HG03439 (cell line): ENCODE measurements at regions not wholly inside any gene's neighbourhood (a gene's known extent, or its start where the extent isn't known, plus 50 kb on each side); places are given as distances from the start of the nearest gene placed in this dataset.
"Not testable (repeated sequence)": the region's sequence is repeated elsewhere in the genome, so short reads cannot be mapped to it uniquely, and the experiment has no call there.

Experiments
- ATAC-seq: cut with Tn5 transposase; IDR thresholded peaks from one replicate; pipeline ENCODE4 v1.9.1; 2021; ENCODE audit warnings: mild to moderate bottlenecking, moderate library complexity; ENCODE audit not compliant: unreplicated experiment

DNA sequence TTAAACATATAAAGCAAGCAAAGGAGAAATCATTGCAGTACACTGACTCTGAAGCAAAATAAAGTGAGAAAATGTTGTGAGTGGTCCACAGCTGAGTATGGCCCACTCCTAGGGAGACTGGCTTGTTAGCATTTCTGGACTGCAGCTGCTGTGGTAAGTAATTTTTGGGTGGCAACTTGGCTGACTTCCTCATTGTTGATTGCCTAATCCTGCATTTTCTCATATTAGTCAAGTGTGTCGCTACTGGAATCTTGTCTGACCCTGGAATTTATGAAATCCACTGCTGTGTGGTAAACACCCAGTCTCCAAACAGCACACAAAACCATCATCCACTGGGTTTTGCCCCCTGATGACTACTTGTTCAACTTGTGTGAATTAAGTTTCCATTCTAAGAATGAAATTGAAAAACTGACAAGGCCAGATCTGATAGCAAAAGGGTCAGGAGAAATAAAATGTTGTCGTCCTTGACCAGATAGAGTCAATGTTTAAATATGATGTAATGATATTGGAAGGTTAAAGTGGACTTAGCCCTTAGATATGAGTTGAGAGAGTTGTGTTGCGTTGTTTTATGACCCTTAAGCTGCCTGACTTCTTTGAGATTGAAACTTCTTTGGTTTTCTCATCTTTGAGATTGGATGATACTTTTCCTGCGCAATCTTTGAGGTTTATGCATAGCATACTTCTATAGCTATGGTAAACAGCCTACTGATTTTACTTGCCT lies 106.6 kb upstream of the SEC22B start:
- ATAC-seq = not testable (repeated sequence)

DNA sequence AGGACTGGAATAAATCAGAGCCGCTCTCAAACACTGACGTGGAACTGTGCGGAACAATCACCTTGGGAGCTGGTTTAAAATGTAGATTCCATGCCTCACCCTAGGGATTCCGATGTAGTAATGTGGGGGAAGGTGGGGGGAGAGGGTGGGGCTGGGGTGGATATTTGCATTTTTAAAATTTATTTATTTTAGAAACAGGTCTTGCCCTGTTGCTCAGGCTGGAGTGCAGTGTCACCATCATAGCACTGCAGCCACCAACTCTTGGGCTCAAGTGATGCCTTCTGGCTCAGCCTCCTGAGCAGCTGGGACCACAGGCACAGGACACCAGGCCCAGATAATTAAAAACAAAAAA lies 101.9 kb upstream of the SEC22B start:
- ATAC-seq = not testable (repeated sequence)

DNA sequence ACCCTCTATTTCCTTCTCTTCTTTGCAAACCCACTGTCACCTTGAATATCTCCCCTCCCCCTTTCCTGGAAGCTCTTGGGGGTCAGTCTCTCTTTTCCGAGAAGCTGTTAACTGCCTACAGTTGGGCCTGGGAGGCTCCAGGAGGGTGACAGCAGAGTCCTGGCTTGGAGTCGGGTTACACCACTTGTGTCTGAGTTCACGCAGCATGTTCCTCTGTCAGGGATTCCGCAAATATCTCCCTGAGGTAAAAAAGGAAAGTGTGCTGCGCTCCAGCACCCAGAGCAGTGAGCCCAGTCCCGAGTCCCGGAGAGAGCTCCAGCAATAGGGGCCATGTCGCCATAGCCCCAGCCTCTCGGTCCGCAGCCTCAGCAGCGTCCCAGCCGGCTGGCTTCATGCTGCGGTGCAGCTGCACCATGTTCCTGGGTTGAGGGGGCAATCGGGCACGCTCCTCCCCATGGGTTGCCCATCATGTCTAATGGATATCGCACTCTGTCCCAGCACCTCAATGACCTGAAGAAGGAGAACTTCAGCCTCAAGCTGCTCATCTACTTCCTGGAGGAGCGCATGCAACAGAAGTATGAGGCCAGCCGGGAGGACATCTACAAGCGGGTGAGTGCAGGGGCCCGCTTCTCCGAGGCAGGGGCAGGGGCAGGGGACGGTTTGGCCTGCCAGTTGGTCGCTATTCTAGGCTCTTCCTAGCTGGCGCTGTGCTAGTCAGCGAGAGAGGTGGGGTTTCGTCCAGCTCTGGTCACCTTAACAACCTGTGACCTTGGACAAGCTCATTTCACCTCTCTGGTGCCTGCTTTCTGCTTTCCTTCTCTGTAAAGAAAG lies 101.3 kb upstream of the SEC22B start:
- not testable (repeated sequence) for ATAC-seq

DNA sequence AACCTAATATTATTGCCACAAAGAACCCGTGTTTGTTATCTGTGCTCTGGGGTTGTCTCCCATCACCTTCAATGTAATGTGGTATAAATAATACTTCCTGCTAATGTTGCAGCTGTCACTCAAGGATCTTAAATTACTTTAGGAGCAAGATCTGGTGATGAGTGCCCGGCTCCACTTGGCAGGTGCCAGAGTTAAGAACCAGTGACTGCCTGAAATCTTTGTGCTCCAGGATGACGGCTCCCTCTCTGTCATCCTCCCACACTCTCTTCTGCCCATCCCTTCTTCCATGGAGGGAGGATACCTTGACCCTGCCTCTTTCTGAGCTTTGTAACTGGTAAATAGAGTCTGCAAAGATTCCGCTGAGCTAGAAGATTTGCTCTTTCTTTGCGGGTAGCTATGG lies 100.4 kb upstream of the SEC22B start:
- ATAC-seq = not testable (repeated sequence)

DNA sequence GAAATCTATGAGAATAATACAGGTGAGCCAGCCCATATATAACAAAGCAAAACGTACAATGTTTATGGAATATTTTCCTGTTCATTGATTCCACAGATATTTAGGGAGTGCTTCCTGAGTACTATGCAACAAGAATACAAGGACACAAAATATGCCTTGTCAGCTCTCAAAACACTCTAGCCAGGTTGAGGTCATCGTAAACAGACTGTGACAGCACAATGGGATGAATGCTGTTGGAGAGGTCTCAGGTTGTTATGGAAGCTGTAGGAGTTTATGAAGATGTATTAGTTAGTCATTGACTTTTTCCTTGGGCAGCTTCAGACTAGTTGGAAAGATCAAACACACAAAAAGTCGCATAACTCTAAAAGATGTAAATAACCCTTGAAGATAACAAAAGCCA lies 98.1 kb upstream of the SEC22B start:
- not testable (repeated sequence) for ATAC-seq

DNA sequence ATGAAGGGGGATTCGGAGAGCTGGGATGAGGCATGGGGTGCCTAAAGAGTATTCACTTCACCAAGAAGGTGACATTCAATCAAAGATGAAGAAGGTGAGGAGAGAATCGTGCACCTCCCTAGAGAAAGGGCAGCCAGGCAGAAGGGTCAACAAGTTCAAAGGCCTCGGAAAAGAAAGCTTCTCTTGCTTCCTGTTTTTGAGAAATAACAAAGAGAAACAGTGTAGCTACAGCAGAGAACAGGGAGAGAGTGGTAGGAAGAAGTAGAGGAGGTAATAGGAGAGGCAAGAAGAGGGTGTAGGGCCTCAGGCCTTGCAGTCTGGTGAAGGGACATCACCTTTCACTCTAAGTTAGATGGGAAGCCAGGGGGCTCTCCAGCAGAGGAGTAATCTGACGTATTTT lies 97.0 kb upstream of the SEC22B start:
- ATAC-seq = not testable (repeated sequence)

DNA sequence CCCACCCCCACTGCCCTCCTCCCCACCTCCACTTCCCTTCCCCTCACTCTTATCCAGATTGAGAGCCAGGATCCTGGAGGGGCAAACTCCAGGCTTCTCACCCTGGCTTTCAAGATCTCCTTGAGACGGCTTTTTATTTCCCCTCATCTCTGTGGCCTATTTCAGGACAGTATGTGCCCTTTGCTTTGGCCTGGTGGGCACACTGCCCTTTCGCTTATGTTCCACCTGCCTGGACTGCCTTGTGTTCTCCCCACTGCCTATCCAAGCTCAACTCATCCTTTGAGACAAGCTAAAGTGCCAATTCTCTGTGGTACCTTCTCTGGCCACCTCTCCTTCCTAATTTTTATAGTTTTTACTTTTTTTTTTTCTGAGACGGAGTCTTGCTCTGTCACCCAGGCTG lies 95.9 kb upstream of the SEC22B start:
- ATAC-seq = not testable (repeated sequence)

DNA sequence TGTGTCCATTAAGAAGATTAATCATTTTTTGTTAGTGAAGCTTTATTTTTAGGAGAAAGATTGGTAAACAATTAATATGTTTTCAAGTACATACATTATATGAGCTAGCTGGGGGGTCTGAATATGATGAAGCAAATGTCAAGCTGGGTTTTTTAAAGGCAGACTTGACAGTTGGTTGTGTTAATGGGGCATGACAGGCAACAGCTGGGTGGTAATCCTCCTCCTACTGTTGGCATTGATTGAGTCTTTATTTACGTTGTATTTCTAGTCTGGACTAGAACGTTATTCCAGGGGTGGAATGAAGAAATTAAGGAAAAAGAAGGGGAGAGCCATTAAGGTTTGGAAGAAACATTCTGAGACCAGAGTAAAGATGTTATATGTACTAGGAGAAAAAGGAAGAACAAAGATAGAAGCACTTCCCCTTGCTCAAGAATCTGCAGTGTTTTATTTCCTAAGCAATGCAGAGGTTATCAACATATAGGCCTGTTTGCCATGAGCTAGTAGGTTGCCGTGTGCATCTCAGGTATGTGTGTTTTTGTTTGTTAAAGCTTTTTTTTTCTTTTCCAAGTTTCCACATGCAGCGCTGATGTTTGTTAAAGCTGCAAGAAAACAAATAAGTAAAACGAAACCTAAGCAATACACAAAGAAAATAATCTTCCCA lies 95.4 kb upstream of the SEC22B start:
- not testable (repeated sequence) for ATAC-seq

DNA sequence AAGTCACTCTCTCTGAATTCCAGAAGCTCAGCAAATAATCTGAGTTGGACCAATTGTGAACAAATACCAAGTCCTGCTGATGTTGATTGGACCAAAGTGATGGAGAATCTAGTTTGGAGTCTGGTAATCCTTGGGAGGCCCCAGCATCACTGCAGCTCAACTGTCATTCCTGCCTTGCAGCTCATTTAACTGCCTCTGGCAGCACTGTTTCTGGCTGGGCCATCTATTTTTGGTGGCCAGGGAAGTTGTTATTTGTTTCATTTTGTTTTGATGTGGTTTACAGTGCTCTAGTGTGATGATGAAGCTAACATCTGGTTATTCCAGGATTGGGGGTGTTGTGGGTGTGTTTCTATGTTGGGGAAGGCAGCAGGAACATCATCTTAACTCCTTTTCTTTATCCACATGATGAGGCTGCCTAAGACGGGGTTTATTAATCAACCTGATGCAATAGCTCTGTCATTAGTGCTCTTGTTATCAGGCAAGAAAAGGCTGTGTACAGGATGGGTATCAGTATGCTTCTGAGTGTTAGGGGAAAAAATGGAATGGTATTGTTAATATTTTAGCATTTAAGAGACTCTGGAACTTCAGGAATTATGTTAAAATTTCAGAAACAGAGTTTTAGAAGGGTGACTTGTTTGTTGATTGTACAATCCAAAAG lies 91.7 kb upstream of the SEC22B start:
- not testable (repeated sequence) for ATAC-seq

DNA sequence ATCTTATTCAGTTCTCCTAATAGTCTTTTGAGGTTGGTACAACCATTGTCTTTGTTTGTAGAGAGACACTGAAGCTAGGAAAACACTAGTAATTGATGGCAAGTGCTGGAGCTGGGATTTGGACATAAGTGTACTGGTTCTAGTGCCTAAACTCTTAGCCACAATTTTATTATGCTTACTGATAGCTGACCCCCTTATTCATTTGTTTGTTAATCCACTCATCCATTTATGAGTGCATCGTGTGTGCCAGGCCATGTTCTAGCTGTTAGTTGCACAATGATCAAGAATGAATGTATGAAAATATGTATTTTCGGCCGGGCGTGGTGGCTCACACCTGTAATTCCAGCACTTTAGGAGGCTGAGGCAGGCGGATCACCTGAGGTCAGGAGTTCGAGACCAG lies 88.2 kb upstream of the SEC22B start:
- not testable (repeated sequence) for ATAC-seq

DNA sequence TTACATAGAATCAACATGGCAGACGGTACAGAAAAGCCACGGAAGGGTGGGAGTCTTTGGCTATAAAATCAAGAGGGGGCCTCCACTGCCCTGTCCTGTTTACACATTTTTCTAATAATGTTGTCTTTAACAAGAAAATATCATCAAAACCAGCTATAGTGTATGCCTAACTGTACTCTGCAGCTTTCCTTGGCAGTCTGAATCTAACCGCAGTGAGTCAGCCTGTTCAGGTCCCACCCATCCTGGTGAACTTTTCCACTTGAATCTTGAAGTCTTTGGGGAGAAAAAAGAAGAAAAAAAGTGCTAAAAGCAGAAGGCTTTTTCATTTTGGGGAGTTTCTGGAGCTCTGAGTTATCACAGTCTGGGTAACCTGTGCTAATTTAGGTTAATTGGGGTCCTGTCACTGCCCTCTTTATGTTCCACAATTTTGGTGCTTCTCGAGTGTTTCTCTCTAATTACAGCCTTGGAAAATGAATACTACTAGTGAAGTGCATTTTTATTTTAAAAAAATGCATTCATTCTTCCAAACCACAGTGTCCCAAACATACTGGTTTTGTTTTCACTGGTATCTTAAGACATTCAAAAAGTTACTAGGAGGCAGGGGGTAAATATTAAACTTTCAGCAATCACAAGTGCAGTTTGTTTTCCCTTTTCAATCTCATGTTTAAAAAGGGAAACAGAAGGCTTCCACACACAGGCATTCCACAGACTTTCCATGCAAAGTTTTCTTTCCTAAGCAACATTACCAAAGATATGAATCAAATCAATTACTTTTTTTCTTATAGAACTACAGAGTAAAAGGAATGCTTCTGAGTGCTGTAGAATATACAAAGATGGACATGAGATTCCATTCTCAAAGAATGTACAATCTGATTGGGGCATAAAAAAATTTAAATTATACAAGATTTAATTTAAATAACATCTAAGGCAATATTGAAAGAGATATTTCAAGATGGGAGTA lies 86.8 kb upstream of the SEC22B start:
- ATAC-seq = not testable (repeated sequence)

DNA sequence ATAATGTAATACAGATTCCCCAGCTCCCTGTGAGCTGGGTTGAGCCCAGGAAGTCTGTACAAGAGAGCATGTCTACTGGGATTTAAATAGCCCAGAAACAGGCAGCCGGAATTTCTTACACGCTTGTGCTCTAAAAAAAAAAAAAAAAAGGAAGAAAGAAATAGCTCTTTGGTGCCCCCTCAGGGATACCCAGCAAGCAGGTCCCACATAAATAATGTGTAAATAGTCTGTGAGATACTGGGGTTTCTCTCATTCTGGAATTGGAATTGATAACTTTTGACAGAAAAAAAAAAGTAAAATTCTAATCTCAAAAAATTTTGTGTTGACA lies 81.4 kb upstream of the SEC22B start:
- ATAC-seq = not testable (repeated sequence)

DNA sequence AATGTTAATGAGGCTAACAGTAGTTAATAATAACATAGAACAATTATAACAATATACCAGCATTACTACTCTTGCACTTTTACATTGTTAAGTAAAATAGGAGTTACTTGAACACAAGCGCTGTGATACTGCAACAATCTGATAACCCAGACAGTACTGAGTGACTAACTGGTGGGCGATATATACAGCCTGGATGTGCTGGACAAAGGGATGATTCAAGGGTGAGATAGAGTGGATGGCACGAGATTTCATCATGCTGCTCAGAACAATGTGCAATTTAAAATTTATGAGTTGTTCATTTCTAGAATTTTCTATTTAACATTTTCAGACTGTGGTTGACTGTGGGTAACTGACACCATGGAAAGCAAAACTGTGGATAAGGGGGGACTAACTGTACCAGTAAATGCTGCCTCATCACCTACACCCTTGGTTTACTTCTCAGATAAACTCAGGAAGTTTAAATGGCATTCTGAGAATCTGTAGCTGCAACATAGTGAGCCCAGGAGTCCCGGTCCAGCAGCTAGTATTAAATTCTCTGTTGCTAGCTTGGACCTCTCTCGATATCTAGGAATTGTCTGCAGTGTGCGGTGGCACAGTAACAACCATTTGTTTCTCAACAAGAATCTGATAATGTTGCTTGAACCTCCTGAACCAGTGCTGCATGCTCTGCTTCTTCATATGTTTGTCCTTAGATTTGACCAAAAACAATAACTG lies 80.9 kb upstream of the SEC22B start:
- ATAC-seq = not testable (repeated sequence)

DNA sequence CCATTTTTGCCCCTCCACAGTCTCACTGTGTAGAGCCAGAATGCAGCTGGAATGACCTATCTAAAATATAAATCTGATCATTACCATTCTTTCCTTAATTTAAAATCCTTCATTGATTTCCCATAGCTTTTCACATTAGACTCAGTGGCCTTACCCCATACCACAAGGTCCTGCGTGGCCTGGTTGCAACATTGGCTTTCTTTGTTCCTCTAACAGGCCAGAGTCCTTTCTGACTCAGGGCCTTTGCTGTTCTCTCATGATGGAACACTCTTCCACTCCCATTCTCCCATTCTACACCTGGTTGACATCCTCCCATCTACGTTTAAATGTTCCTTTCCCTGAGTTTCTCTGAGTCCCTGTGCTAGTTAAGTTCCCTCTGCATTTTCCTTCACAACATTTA lies 74.4 kb upstream of the SEC22B start:
- not testable (repeated sequence) for ATAC-seq

DNA sequence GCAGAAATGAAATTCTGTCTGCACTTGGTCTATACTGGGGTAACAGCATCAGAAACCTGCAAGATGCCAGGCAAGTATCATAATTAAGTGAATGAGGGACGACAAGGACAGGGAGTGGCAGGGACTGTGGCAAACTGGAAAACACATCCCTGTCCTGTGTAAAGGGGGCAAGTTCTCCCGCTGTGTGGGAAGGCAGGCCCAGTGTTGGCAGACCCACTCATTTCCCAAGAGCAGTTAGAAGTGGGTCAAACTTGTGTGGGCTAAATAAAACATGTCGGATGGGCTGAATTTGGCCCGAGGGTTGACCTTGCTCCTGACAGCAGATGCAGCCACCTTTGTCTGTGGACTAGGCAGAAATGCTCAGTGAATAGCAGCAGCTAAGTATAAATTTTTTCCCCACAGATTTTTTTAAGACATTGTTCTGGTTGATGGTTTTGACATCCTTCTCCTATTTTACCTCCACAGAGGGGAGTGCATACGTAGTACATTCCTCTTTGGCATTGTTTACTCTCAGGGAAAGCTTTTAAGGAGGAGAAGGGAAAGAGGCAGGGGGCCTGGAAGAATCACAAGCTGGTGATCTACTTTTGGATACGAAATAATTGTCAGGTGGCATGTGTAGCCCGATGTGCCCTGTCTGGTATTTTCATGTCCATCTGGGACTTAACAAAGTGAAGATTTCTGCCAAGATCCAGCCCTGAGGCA lies 72.6 kb upstream of the SEC22B start:
- ATAC-seq = not testable (repeated sequence)

DNA sequence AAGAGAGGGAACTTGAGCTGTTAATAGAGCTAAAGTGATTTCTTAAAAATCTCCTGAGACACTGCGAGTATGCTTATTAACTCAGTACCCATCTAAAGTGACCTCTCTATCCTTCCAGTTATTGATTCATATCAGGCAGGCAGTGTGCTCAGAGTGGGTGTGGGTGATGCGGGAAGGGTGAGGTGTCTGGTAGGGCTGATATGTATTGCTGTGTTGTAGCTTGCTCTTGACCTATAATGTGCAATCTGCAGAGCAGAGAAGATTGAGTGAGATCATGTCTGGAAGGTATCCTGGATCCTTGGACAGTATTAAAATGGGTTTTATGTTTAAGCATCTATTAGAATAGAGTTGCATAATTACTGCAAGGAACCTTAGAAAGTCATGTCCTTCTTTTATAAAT lies 71.9 kb upstream of the SEC22B start:
- ATAC-seq = not testable (repeated sequence)

DNA sequence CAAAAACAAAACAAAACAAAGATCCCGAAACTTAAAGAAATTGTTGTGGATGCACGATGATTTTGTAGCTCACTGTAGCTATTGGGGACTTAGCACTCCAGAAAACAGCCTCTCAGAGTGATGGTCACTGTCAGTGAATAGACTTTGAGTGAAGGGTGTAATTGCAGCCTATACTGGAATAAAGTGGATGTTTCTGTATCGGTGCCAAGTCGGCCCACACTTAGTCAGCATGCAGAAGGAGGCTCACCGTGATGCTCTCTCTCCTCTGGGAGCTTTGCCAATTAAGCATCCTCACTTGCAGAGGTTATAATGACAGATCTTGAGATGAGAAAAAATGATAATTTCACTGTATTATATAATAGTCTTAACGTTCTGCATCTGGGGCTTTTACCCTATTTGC lies 67.5 kb upstream of the SEC22B start:
- ATAC-seq = not testable (repeated sequence)

DNA sequence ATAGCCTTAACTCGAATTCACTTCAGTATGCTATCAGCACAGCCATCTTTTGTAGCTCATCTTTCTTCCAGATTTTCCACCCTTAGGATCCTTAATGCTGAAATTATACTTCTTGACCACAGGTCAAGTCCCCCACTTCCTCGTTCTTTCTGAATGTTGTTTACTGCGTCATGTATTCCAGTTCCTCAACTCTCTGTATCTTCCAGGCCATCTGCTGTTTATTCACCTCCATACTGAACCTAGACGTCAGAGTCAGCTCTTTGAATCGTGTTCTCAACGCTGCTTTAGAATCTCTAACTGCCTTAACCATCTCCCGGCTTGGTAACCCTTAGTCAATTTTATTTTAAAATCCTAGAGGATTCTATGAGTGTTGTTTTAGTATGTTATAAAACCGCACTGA lies 66.3 kb upstream of the SEC22B start:
- ATAC-seq = not testable (repeated sequence)

DNA sequence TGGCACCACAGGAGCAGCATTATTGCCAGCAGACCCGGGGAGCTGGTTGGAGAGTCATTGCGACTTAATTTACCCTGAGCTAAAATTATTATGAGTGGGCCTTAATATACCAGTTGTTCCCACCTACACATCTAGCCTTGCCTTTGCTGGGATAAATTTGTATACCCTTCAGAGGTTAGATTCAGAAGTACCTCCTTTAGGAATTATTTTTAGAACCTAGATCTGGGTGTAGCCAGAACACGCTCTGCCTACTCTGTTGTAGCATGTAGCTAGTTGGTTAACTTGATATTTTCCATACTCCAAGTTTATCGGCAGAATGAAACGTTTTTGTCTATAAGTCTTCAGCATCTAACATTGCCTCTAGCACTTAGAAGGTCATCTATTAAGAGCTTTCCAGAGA lies 65.5 kb upstream of the SEC22B start:
- not testable (repeated sequence) for ATAC-seq
